RPMI7951 (cell line): ENCODE measurements at regions not wholly inside any gene's neighbourhood (a gene's known extent, or its start where the extent isn't known, plus 50 kb on each side); places are given as distances from the start of the nearest gene placed in this dataset.

Source experiments
- DNase-seq: peaks from one replicate; pipeline ENCODE4 v3.0.0-alpha.2; 2012; ENCODE audit warnings: low read depth

DNA sequence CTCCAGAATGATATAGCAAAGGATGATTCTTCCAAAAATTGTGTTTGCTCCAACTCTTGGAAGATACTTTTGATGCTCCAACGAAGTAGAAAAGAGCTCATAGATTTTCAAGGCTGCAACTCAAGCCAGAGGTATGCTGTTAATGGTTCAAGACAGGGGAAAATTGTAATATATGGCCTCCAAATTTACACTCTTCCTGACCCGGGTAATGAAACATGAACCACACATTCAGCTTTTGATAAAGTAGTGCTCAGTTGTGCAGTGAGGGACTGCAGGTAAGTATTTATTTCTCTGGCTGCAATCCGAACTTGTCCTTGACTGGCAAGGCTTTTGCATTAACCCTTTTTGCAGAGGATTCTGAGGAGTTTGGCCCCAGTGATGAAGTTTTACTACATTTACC, 446.4 kb downstream of the RASEF start:
- DNase-seq, result no peak

DNA sequence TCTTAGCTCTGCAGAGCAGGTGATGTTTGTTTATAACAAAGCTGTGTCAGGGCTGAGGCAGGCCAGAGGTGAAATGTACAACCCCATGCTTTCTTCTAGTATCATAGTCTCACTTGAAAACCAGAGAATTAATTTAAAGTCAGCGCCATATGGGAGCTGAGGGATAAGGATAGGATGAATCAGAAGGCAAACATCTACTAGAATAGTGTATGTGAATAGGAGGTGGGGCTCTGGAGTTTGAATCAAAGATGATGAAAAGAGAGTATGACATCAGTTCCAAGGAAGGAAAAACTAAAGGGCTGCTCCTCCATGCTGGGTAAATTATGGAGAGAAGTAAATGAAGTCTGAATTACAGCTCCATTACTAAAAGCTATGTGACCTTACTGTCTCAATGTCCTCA, 441.5 kb downstream of the RASEF start:
- DNase-seq, result no peak

DNA sequence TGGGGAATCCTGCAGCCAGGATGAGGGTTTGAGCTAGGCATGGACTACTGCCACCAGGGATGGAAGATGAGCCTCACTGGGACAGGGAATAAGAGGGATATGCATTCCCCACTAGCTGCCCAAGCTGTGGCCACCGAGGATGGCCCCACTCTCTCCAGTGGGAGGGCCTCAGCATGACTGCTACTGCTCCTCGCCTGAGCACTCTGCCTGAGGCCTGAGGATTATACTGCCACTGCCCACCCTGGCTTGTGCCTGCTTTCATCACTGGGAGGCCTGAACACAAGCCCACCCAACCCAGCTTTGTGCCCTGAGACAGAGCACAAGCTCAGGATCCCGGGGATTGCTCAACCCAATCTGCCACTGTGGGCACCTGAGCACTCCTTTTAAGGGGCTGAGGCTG, 425.6 kb downstream of the RASEF start:
- DNase-seq, result no peak

DNA sequence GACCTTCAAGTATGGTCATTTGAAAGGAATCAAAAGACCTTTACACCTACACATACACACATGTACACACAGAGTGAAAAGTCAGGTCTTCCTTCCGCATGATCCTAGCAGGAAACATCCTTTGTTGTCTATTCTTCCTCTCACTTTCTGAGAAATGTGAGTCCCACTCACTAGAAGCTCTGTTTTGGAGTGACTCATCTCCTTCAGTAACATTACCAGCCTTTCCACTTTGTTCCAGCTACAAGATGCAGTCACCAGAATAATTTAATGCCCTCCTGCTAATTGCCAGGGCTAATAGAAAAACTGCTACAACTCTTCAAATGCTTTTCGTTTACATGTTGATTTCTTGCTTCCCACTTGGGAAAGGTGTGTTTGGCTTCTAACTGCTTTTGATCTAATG, 417.3 kb downstream of the RASEF start:
- DNase-seq, result no peak

DNA sequence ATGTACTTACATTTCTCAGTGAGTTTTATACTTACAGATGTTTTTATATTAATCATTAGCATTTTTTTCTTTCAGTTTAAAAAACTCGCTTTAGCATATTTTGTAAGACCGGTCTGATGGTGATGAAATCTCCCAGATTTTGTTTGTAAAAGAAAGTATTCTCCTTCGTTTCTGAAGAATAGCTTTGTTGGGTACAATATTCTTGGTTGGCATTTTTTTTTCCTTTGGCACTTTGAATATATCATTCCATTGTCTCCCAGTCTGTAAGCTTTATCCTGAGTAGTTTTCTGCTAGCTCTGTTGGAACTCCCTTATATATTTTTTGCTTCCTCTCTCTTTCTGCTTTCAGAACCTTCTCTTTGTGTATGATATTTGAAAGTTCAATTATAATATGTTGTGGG, 412.6 kb downstream of the RASEF start:
- DNase-seq, result no peak

DNA sequence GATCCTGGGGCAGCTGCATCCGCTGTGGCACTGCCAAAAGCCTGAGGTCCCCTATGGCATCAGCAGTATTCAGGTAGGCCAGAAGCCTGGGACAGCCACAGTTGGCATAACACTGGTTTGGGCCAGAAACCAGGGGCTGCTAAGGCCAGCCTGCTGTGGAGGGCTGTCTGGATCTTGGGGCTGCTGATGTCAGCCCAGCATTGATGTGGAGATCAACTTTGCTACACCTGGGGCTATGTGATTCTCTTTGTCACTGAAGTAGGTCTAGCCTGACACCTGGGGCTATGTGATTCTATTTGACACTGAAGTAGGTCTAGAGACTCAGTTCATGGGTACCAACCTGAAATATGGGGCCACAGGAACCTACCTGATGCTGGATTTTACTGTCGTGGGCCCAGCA, 411.5 kb downstream of the RASEF start:
- no peak for DNase-seq

DNA sequence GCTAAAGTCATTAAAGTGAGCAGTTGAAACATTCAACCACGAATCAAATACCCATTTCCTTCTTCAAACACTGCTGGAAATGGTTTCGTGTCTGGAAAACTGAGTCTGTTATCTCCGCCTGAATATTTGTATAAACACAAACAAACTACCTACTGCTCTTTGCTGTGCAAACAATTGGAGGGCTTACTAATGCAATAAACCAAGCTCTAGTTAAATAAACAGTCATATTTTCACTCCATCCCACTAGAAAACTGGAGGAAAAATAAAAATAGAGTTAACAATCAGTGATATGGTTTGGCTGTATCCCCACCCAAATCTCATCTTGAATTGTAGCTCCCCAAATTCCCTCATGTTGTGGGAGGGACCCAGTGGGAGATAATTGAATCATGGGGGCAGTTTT, 397.6 kb downstream of the RASEF start:
- no peak for DNase-seq

DNA sequence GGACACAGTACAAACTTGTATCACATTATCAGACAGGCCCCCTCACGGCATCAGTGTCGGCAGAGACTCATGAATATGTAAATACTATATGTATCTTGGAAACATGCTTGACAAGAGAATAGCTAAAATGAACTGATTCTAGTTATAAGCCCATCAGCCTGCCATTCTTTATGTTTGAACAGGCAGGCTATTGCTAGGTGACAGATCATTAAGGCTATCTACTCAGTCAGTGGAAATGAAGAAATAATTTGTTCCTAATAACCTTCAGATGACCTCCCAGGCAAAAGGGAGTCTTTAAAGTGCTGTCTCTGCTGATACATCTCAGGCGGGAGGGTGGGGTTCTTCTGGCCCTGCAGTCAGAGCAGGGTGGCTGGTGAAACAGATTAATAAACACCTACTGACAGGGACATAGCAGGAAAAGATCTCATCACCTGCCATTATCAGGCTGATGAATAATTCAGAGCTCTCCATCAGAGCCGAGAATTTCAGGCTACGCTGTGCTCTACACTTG, 394.2 kb downstream of the RASEF start:
- no peak for DNase-seq

DNA sequence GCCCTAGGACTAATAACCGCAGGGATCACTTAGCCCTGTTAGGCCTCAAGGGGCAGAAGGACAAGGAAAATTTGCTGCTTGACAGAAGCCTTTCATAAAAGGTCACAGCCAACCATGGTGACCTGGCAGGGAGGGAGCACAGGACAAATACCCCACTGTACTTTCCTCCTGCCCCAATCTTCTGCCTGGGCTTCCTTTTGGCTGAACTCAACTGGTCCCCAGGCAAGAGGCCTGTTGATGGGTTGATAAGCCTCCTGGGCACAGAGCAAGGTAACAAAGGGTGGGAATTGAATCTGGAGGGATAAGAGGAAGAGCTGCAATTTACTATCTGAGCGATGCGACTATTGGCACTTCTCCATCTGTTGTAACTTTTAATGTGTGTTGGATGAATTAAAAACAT, 392.9 kb downstream of the RASEF start:
- DNase-seq, result no peak

DNA sequence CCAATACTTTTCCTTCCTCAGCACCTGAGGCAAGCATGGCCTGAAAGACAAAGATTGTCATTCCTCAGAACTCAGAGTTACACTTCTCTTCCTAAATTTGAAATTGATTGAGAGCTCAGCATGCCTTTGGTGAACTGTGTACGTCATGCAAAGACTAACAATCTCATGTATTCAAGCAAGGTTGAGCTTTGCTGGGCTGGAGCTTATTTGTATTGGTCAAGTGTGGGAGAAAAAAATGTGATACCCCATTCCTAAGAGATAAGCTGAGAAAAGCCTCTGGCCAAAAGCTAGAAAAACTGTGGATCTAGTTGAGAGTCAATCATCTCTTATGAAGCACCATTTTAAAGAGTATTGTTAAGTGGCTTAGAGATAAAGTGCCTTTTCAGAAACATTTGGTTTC, 392.2 kb downstream of the RASEF start:
- no peak for DNase-seq

DNA sequence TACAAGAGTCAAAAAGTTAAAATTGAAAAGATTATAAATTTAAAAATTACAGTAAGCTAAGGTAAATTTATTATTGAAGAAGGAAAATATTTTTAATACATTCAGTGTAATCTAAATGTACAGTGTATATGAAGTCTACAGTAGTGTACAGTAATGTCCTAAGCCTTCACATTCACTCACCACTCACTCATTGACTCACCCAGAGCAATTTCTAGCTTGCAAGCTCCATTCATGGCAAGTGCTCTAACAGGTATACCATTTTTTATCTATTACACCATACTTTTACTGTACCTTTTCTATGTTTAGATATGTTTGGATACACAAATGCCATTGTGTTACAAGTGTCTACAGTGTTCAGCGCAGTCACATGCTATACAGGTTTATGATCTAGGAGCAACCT, 389.7 kb downstream of the RASEF start:
- DNase-seq, result no peak

DNA sequence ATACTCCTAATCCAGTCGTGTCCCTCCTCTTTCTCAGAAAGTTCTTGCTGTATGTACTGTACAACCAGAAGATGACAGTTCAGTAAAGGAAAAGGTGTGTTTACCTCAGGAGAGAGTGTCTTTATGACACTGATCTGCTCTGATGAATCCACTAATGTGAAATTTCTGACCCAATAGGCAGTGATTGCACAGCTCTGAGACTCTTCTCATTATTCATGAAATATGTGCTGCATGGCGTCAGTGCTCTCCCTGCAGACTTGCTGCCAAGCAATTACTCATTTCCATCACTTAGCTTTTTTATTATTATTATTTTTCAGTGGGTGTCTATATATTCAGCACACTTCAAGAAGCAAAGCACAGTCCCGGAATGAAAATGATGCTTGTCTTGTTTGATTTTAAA, 389.0 kb downstream of the RASEF start:
- no peak for DNase-seq

DNA sequence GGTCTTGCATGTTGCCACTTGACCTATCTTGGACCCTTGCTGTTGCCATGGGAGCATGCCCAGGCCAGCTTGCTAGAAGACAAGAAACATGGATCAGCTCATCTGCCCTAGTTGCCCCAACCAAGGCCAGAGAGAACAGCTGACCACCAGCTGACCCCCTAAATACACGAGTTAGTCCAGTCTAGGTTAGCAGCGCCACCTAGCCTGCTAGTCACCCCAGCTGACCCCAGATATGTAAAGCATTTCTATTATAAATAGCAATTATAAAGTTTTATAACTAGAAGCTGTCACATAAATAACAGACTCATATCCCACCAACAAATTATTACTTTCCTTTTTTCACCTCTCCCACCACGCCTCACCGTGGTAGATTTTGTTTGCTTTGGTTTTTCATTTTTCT, 387.8 kb downstream of the RASEF start:
- DNase-seq, result no peak

DNA sequence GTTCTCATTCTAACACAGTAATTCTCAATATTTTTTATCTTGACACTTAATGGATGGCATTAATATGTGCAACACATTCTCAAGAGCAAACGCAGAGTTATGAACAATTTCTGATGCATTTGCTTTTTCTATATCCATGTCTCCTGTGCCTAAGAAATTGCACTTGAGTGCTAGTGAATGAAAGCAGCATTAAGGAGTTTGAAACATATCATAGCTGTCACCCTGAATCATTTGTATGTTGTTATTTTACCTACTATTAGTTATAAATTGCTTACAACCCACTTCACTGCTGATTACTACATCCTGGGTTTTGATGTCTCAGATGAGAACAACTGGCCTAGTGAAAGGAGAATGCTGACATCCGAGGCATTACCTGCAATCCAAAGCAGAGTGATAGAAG, 387.3 kb downstream of the RASEF start:
- DNase-seq, result no peak

DNA sequence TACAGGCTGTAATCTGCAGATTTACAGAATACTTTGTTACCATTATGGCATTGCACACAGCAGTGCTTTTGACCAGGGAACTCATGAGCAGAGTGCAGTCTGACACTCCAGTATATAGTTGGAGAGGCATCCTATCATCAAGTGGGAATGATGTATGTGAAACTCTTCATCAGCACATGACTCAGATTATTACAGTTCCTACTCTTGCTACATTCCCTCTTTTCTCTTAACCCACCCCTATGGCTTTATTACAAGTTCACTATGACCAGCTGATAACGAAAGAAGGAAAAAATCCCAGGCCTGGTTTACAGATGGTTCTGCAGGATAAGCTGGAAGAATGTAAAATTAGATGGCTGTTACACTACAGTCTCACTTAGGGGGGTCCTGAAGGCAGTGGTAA, 385.9 kb downstream of the RASEF start:
- DNase-seq, result no peak

DNA sequence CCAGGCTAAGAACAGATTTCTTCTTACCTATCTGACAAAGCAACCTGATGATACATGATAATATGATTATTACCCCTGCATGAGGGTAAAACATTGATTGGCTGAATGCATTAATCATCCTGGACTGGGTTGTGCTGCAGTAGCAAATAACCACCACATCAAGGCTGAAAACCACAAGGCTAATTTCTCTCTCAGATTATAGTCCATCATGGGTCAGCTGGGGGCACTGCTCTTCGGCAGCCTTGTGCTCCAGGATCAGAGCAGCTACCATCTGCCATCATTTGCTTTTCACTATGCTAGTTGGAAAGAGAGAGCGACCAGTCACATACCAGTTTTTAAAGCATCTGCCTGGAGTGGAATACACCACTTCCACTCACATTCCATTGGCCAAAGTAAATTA, 383.5 kb downstream of the RASEF start:
- DNase-seq, result no peak

DNA sequence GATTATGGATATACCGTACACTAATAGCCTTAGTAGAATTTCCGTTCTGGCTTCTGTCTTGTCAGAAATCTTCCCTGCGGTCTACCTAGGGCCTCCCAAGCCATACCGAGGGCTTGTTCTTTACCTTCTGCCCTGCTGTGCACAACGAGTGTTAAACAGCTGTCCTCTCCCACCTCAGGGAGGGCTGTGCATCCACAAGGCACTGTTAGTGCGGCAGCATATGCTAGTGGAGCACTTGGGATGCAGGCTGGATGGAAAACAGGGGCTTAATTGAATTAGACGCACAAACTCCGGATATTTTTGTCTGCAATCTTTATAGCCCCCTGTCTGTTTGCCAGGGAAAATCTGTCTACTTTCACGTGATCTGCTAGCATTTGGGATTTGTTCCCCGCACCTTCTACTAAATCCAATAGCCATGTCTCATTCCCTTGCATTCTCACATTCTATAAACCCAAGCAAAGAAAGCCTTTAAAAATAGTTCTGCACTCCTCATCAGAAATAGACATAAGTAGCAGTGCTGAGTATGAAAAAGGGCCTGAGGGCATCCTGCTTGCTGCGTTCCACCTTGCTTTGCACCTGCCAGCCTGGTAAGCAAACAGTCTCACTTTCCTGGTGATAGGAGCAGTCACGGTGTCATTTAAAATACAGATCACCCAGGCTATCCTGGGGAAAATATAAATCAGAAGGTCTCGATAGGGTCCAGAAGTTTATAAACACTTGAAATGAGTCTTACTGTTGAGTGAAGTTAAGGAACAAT, 382.6 kb downstream of the RASEF start:
- DNase-seq, result no peak

DNA sequence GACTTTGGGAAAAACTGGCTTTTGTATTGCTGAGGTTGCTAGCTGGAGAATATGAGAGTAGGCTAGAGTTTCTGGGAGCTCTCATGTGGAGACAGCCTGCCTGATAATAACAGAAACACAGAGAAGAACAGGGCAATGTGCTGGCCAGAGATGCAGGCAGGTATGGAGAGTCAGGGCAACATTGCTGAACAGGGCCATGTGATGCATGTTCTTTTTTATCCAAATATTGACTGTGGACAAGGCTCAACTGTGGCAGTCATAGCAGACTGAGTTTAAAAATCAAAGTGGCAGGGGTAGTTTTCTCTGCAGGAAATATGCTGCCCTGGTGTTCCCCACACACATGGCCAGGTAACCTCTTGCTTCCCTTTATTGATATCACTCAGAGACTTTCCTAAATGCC, 381.1 kb downstream of the RASEF start:
- DNase-seq, result no peak

DNA sequence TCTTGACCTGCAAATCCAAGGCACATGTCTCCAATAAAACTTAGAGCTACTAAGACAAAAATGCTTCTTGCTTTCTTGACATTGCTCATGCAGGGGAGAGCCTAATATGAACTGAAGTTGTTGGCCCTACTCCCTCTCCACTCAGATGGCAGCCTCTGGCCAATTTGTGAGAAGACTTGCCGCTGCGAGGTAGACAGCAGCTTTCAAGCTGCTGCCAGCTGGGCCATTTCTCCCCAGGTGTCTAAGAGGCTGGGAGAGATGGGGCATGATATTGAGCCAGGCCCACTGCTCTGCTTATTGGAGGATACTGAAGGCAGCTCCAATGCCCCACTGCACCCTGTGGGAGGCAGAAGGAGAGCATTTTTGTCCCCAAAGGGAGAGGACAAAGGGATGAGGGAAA, 380.5 kb downstream of the RASEF start:
- no peak for DNase-seq

DNA sequence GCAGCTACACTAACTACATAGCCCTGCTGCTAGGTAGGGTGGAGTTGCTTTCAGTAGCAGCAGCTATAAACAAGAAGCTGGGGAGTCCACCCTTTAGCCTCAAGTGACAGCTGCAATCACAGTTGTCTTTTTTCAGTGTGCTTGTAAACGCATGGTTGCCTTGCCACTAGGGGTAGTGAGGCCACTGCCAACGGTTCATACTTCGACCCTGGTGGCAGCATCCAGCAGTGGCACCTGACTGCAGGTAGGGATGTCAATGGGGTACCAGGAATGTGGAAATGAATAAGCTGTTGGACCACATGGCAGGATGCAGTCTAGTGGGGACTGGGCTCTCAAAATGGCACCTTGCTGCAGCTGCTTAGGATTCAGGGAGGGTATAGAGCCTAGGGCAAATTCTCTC, 367.2 kb downstream of the RASEF start:
- no peak for DNase-seq

DNA sequence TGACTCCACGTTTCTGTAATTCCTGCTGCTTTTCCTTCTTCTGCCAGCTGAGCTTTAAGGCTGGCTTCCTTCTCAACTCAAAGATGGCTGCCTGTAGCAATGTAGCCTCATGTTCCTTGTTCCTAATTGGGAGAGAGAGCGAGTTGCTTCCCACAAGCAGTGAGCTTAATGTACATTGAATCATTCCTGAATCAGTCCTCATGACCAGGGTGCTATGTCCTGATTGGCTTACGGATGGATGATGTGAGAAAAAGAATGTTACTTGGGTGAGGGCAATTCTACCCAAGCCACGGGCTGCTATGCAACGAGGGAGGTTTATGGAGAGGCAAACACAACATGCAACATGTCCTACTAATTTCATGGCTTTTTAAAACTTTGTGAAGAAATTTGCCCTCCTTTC, 356.2 kb downstream of the RASEF start:
- no peak for DNase-seq

DNA sequence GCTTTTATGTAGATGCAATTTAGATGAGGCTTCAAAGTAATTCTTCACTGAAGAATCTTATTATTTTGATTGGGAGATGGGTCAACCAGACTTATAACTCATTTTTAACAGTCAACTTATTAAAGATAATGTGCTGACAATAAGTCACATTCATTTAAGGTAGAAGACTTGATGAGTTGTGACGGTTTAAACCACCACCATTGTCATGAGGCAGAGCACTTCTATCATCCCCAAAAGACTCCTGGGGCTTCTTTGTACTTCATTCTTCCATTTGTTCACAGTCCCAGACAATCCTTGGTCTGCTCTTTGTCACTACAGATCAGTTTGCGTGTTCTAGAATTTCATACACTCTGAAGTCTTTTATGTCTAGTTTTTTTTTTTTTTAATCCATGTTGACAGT, 346.1 kb downstream of the RASEF start:
- no peak for DNase-seq

DNA sequence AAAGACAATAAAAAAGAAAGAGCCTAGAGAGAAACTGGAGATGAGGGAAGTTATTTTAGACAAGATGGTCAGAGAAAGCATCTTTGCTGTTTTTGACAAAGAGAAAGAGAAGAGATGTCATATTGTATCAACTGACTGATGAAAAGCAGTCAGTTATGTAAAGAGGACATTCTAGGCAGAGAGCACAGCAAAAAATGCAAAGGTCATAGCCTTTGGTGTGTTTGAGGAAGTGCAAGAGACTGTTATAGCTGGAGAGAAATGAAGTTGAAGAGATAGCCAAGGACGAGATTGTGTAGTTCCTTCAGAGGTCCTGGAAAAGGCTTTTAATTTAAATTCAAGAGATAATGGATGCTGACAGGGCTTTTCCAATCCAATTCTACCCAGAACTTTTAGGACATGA, 342.4 kb downstream of the RASEF start:
- no peak for DNase-seq

DNA sequence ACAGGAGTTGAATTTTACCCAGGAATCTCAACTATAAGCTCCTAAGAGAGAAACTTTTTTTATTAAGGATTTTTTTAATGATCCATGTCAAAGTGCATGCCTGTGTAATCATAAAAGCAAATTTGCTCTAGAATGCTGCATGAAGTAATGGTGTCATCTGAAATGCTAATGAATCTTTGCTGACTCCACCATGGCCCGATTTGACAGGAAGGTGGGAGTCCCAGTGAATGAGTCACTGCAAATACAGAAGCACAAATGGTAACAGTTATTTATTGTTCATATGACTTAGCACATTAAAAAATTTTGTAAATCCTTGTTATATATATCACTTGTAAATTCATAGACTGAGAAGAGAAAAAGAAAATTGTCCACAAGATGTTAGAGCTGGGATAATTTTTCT, 341.3 kb downstream of the RASEF start:
- DNase-seq, result no peak
